Right lobe of liver (tissue), 4 donors: ENCODE measurements at regions not wholly inside any gene's neighbourhood (a gene's known extent, or its start where the extent isn't known, plus 50 kb on each side); places are given as distances from the start of the nearest gene placed in this dataset.

Experiments
- POLR2A ChIP-seq: fragments of 450-650 bp; IDR thresholded peaks from one replicate; pipeline ENCODE4 v1.6.1; 2017; ENCODE audit warnings: antibody characterized with exemption, mild to moderate bottlenecking
- TF ChIP-seq, protein P1 (sequence below), 4 donors: fragments of 200-600 bp in 3 of 4; fragments of 450-650 bp in 1 of 4; IDR thresholded peaks; one replicate each; pipeline versions ENCODE4 v1.5.1 to v1.8.0; 2016 to 2022; ENCODE audit warnings: antibody characterized with exemption in 4 of 4, mild to moderate bottlenecking in 2 of 4
- donor health status: DM: no; HTN: no; CAD: no.
- donor health status: DM: no; HTN: no; CAD: no.
- donor health status: DM: no; HTN: yes; CAD: no.

GRCh38 chr12:89864411-89864810 lies 155.8 kb upstream of the ATP2B1 start:
- no peak for TF ChIP-seq POLR2A
- TF ChIP-seq, protein P1, sequence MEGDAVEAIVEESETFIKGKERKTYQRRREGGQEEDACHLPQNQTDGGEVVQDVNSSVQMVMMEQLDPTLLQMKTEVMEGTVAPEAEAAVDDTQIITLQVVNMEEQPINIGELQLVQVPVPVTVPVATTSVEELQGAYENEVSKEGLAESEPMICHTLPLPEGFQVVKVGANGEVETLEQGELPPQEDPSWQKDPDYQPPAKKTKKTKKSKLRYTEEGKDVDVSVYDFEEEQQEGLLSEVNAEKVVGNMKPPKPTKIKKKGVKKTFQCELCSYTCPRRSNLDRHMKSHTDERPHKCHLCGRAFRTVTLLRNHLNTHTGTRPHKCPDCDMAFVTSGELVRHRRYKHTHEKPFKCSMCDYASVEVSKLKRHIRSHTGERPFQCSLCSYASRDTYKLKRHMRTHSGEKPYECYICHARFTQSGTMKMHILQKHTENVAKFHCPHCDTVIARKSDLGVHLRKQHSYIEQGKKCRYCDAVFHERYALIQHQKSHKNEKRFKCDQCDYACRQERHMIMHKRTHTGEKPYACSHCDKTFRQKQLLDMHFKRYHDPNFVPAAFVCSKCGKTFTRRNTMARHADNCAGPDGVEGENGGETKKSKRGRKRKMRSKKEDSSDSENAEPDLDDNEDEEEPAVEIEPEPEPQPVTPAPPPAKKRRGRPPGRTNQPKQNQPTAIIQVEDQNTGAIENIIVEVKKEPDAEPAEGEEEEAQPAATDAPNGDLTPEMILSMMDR (IDR thresholded peaks at IDR 0.05), result no peak
